GM12873 (cell line): ENCODE measurements at regions not wholly inside any gene's neighbourhood (a gene's known extent, or its start where the extent isn't known, plus 50 kb on each side); places are given as distances from the start of the nearest gene placed in this dataset.

ENCODE experiments used
- CTCF ChIP-seq: IDR thresholded peaks from 2 replicates; pipeline ENCODE4 v1.5.1; 2012; ENCODE audit warnings: low read depth, mild to moderate bottlenecking, moderate library complexity, low read length, control low read depth; ENCODE audit not compliant: insufficient read depth; ENCODE audit errors: missing control alignments

- TF ChIP-seq CTCF: no peak
These were observed 975.5 kb downstream of the OLFM4 start for GRCh38 chr13:54004026-54004699.

- no peak for TF ChIP-seq CTCF
These were observed 987.9 kb downstream of the OLFM4 start for GRCh38 chr13:54016542-54016941.

- no peak for TF ChIP-seq CTCF
These were observed 989.9 kb downstream of the OLFM4 start for GRCh38 chr13:54018485-54018884.

GRCh38 chr13:54029226-54029625 is 1000.6 kb downstream of the OLFM4 start:
- no peak for TF ChIP-seq CTCF

GRCh38 chr13:54029720-54030119 is 1001.1 kb downstream of the OLFM4 start:
- no peak for TF ChIP-seq CTCF

- no peak for TF ChIP-seq CTCF
These were observed 1004.8 kb downstream of the OLFM4 start for GRCh38 chr13:54033323-54033861.

GRCh38 chr13:54034047-54034446 is 1005.4 kb downstream of the OLFM4 start:
- TF ChIP-seq CTCF: no peak
